ENCODE measurements at regions not wholly inside any gene's neighbourhood (a gene's known extent, or its start where the extent isn't known, plus 50 kb on each side); places are given as distances from the start of the nearest gene placed in this dataset.
"Not testable (repeated sequence)": the region's sequence is repeated elsewhere in the genome, so short reads cannot be mapped to it uniquely, and the experiment has no call there.

GRCh38 chr6:6494139-6494538, 94.4 kb upstream of the LY86 start:
- not testable (repeated sequence) for TF ChIP-seq CTCF (IDR thresholded peaks at IDR 0.05; ENCODE audit: poor library complexity); EZH2phosphoT487 (IDR thresholded peaks at IDR 0.05; ENCODE audit: low read depth, severe bottlenecking, unreplicated experiment)

All from hepatocyte (in vitro differentiated cells).